ENCODE measurements at regions not wholly inside any gene's neighbourhood (a gene's known extent, or its start where the extent isn't known, plus 50 kb on each side); places are given as distances from the start of the nearest gene placed in this dataset.

DNA sequence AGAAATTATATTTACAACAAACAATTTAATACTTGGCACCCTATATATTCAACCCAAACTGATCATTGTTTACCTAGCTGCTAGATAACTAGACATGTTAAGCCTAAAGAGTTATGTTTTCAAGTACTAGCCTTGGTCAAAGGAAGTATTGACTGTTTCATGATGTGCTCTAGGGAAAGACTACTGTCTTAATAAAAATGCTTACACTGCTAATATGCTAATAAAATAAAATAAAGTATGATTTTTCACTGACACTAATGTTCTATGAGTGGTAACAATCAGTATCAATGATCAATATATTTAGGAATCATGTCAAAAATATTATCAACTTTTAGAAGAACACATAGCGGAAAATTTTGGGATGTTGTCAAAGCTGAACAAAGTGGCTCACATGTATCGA is 225.5 kb downstream of the OSR1 start:
- DNase-seq = no peak

DNA sequence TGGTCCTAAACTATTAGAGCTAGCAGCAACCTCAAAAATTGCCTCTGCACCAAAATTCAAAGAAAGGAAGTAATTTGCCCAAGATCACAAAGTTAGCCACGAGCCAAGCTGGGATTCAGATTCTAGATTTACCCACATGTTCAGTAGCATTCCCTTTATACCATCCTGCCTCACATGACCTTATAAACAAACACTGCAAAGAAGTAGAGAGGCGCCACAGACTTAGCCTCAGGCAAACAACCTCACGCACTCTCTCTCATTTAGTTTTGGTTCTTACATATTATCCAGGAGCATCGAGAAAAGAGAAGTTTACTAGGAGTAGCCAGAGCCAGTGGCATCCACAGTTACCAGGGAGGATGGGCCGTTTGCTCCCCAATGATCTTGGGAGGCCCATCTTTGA is 226.6 kb downstream of the OSR1 start:
- no peak for DNase-seq

DNA sequence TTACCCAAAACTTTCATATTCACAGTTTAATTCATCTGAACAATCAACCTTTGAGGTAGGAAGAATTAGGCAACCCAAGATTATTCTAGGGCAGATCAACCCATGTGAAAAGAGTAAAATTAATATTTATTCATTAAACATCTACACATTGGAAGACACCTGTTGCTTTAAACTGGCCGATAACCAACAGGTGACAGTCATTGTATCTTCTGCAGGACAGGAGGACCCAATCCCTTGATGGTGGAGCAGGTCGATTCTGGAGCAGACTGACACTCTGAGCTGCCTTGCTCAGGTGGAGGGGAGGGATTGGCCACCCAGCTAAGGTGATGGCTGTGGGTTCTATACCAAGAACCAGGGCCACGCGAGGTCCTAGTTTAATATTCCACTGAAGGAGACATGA is 230.3 kb downstream of the OSR1 start:
- no peak for DNase-seq

DNA sequence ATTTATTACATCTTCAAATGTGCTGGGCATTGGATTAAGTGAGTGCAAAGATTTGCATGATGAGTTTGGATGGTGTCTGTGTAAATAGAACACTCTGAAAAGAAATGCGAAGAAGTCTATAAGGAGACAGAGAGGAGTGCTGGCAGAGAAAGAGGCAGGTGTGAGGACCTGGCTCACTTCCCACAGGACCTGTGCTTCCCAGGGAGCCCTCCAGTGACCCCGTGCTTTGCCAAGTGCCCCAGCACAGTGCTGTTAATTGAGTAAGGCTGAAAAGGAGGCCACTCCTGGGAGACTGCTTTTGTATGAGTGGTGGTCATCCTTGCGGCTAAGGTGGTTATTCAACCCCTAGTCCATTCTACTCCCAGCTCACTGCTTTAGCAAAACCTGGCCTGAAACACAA is 230.8 kb downstream of the OSR1 start:
- DNase-seq = no peak

DNA sequence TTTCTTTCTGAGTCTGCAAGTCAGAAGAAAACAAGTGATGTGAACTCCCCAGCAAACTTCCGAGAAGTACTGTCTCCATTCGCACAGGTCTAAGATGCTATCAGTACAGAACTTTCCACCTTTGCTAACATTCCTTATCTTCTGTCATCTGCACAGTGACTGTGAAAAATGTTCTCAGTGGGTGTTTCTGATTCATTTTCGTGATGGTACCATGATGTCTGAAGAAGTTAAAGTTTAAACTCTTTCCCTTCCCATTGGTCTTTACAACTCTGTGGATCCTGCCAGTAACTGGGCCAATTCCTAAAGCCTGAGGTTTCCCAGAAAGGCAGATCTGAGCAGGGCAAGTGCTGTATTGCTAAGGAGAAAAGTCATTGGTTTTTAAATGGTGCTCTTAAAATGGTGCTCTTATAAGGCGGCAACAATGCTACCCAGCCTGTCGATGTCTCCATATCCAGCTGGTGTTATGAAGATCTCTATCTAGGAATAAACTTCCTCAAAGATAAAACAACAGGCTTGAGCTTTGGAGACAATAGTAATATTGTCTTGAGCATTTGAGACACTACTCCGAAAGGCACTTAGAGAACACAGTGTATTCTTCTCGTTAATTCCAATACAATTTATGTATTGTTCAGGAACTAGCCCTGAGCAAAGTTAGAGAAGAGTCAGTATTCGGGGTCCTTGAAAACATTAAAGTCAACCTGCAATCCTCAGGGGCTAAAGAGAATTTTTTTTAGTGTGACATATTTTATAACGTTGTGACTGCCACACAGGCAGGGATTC is 232.3 kb downstream of the OSR1 start:
- DNase-seq = no peak

DNA sequence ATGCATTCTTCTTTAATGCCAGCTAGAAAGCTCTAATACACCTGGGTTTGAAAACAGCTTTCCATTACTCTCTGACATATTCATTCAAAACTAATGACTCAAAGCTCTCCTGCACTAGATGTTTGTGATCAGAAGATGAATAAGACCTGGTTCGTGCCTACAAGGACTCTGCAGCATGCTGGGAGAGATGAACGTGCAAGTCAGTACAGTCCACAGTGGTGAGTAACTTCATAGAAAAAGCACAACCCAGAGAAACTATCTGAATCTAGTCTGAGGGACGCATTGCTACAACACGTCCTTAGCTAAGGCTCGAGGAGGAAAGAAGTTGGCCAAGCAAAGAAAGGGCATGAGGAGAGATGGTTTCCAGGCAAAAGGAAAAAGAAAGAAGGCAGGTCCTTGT is 234.3 kb downstream of the OSR1 start:
- no peak for DNase-seq

DNA sequence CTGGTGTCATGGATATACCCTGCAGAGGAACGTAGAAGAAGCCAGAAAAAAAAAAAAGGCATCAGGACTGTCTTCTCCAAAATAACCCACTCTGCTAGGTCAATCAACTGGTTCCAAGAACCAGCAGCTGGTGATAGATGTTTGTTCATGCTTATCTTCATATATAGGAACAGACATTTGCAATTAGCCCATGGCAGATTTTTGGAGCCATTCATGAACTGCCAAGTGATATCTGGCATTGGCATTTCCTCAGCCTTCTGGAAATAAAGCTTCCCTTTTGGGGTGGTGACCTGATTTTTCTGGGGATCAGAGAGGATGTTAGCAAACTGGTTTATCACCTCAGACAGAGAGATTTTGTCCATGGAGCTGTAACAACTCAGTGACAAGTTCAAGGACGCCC is 234.9 kb downstream of the OSR1 start:
- no peak for DNase-seq

DNA sequence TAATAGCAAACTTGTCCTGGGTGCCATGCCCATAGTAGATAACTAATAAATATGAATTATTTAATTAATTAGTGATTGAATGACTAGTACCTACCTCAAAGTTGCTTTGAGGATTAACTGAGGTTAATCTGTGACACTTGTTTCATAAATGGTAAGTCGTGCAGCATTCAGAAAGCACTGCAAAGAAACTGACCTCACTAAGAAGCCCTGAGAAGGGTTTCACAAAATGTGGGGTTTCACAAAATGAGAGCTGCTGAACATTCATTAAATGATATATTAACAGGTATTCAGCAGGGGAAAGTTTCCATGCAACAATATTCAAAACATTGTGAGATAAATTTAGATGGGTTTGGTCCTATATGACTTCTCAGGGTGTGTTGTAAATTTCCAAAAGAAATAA is 236.2 kb downstream of the OSR1 start:
- no peak for DNase-seq

DNA sequence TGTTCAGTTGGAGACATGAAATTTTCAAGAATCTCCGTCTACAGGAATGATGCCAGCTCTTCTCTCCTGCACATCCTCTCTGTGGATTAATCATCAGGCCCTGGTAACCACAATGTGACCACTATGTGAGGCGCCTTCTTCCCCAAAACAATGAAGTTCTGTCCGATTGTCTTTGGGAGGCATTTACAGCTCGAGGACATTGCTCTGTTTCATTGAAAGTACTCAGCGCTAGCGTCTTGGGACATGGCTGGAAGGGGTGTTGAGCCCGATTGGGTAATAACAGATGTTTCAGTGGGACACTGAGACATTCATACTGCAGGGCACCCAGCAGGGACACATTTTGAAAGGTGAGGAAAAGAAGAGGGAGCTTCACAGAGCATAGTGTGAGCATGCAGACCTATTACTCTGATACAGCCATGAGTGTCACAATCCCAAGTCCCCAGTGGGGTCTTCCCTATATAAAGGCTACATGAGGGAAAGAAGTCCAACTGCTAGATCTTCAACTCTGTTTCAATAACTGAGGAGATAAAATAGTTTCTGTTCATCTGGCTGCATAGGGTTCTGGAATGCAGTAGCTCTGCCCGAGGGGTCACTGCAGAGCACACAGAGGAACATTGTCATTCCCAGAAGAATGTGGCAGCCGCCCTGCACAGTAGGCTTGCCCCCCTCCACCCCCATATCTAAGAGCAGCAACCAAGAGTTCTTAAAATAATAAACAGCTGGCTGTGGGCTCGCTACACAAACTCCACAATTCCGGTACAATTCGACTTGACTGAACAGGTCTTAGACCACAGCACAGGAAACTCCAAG is 237.3 kb downstream of the OSR1 start:
- DNase-seq = no peak

DNA sequence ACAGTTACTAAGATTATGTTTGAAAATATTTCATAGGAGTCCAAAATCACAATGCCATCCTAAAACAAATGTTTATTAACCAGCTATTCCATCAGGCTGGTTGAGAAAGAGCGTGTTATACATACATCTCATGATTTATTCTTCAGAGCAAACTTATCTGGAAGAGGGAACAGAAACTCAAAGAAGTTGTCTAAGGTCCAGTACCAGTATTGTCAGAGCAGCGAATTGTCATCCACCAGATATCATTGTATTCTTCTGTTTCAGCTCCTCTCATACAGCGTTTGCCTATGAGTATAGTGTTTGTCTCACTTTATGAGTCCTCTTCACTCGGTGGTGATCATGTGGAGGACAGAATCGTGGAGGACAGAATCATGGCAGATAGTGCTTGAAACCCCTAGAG is 238.2 kb downstream of the OSR1 start:
- DNase-seq = no peak

DNA sequence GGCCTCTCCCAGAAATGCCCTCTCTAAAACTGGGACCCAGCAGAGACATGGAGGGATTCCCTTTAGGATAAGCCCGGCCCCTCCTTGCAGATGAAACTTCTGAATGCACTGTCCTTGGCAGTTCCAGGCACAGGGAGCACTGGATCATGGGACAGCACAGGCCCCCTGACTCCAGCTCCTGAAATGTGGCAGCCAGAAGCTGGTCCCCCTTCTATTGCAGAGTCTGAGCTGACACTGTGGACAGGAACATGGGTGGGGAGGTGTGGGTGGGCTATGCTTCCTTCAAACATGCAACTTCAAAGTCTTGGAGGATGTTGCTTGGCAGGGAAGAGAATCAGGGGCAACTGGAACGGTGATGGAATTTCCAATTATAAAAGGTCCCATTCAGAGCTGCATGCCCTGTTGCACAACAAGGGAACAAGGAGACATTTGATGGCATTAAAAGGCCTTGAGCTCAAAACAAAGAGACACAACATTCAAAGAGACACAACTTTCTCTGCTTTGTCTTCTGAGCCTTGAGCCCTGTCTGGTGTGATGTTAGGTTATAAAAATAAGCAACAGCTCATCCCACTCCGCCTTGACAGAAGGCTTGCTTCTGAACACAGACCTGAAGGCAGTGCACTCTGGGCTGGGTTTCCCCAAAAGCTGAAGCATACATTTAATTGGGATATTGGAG is 239.0 kb downstream of the OSR1 start:
- no peak for DNase-seq

DNA sequence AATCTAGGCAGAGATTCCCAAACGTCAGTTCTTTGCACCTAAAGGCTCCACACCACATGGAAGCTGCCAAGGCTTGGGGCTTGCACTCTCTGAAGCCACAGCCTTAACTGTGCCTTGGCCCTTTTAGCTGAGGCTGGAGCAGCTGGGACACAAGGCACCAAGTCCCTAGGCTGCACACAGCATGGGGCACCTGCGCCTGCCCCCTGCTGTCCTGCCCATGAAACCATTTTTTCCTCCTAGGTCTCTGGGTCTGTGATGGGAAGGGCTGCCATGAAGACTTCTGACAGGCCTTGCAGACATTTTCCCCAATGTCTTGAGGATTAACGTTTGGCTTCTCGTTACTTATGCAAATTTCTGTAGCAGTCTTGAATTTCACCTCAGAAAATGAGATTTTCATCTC is 241.5 kb downstream of the OSR1 start:
- DNase-seq = no peak

DNA sequence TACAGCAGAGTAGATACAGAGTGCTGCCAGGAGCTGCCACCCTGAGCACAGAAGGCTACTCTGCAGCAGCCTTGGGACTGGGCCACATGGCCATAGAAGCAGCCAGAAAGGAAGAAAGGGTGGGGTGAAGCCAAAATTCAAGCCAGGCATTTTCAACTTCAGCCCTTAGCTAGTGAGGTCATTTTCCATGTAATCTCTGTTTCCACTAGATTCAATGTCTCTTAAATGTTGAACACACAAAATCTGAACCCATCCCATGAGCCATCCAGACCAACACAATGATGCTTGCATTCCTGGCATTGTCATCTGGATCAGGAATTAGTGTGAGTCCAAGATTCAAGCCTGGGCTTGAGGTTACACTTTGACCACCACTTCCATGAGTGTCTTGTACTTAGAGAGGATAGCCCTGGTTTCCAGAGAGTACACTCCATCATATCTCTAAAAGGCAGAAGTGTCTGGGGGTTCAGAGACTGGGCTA is 243.6 kb downstream of the OSR1 start:
- no peak for DNase-seq

DNA sequence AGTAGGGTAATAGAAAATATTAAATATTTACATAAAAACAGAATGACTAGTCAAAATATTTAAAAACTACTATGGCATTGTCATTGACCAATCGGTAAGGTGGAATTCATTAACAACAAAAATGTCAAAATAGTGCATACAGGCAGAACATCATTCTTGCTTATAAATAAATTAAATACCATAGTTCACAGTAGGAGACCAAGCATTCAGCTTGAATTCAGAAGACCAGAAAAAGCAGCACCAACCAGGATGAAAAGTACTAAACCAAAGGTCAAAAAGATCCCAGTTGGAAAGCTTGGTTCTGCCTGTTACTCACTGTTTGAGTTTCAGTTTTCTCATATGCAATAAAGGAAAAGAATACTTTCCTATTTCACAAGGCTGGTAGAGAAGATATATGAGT is 244.3 kb downstream of the OSR1 start:
- no peak for DNase-seq

DNA sequence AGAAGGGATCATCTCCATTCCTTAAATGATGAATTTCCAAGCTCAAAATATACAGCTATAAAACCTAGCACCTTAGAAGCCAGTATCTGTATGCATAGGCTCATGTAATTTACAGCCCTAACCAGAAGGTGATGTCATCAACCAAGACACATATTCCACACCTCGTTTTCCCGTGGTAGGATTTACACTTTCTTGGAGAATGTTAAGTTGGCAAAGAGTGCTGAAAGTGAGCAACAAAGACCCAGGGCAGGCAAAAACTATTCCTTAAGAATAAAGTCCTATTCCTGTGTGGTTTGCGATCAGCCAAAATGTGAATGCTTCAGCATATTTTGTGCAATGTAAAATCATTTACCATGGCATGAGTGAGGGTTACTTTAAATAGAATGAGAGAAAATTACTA is 247.1 kb downstream of the OSR1 start:
- no peak for DNase-seq

DNA sequence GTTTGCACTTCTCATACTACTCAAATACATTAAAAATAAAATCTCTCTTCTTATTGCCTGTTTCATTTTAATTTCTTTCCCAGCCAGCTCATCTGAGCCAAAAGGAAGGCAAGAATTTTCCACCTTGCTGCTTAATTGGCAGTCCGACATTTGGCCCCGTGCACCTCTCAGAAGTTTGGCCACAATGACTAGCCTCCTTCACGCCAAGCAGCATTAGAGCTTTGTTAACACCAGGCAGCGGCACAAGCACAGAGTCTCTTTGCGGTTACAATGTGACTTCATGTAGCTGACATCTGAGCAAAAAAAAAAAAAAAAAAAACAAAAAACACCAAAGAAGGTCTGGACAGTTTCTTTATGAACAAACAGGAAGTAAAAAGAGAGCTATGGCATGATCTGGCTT is 248.9 kb downstream of the OSR1 start:
- no peak for DNase-seq

DNA sequence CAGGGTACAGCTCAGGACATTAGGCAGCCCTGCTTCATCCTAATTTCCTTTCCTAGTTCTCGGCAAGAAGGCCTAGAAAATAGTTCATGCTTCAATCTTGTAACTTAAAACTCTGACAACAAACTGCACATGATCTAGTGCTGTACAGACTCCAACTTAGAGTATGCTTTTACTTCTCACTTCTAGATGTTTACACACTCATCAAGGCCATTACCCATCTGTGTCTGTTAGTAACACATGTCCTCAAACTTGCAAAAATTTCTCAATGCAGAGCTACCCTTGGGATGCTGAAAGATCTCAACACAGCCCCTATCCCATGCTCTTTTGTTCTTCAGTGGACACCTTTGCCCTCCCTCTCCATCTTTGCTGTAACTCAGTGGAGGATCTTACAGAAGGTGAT is 252.0 kb downstream of the OSR1 start:
- DNase-seq = no peak

DNA sequence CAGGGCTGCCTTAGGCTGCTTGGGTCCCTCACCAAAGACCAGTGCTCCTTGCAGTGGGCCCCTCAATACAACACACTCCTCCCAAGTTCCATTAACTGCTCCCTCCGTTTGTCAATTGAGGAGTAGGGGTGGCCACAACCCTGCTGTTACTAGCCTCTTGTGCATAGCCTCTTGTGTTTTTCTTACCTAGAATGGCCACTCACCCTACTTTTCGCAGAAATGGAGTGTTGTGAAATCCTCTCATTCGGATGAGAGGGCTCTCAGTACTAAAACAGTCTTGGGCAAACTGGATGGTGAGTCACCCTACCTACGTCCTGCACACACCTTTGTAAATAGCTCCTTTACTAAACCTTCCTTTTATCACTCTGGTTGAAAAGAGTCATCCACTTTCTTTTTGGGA is 253.9 kb downstream of the OSR1 start:
- DNase-seq = no peak

DNA sequence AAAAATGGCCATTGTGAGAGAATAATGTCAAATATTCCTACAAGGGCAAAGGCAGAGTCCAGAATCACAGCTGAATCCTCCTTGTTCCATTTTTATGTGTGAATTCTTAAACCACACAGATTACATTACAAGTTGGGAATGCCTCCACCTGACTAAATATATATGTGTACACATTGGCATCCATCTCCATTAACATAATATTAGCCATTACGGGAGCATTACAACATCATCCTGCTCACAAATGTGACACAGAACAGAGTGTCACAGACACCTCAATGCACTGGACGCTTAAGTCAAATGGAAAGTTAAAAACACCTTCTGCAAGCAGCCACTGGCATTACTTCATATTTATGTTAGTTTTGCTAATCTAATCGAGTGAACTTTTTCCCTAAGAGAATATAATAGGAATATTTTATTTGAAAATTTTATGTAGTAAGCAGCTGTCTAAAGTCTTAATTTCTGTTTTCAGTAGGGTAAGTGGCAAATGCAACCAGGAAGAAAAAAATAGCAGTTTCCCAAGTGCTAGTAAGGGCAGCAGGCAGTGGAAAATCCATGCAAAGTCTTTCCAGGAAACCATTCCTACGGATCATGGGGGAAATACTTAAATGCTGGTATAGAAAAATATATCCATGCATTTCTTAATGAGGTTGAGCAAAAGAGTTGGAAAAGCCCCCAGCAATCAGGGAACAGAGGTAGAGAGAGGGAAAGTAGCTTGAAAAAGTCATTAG is 255.6 kb downstream of the OSR1 start:
- no peak for DNase-seq

DNA sequence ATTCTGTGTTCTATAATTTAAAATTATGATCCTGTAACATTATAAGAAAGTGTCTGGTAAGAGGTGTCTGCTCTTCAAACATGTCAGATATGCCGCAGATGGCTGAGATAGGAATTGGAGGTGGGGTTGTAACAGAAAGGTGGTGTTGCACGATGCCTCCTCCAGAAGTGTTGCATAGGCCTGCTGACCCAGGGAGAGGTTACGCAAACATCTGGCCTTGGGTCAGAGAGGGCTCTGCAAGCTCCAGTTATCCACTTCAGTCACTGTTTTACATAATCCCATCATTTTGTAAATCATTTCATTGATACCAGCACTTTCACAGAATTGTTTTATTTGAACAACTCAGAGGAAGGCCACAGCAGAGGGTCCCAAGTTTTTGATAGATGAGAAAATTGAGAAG is 256.5 kb downstream of the OSR1 start:
- no peak for DNase-seq

DNA sequence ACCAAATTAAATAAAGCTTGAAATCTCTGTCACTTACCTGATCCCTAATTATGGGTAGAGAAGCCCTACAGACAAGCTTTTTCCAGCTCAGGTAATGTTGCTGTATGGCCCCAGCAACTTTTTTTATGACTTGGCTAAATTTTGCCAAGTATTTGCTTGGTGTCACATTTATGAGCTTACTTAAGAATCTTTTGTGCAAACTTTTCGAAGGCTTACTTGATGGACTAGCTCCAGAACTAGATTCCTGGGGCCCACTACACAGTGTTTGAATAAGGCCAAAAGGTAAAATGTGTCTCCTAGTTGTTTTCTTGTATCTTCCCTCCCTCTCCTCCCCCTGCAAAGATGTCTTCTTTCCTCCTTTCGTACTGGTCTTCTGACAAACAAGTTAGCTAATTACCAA is 257.9 kb downstream of the OSR1 start:
- no peak for DNase-seq

DNA sequence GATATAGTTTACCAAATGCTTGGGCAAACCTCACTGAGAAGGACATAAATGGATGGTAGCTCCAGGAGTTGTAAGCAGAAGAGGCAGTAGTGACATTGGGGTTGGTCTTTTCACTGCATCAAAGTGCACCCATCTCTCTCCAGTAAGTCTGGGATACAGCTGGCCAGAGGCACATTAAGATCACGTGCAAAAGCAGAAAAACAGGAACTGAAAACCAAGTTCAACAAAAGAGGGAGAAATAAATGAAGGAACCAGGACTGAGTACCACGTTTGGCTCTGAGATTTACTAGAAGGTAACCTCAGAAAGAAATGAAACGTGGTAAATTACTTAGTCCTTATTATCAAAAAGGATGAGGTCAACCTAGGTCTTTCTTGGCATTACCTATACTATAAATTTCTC is 259.2 kb downstream of the OSR1 start:
- no peak for DNase-seq

All from T-helper 9 cell (primary cell).